NCI-H345 treated with DMSO at 0.1 percent for 48 hours (cell line): ENCODE measurements at regions not wholly inside any gene's neighbourhood (a gene's known extent, or its start where the extent isn't known, plus 50 kb on each side); places are given as distances from the start of the nearest gene placed in this dataset.

Experiments used
- DNase-seq: peaks from one replicate; lab custom pipeline; 2025; ENCODE audit not compliant: unreplicated experiment; lab: John Stamatoyannopoulos, UW

DNA sequence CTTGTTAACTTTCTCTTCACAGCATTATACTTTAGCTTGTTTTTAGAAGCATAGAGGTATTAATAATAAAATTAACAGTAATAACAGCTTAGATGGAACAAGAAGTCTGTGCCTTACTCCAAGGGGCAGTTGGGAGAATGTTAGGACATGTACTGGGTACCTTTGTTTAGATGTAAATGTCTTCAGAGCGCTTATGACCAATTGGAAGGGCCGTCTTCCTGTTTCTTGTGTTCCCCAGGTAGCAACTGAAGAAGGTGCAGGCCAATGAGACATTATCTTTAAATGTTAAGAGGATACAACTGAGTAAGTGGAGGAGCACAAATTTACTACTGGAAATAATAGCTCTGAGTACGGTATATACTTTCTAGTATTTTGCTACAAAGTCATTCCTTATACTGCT is 180.9 kb upstream of the SYT1 start:
- no peak for DNase-seq

GRCh38 chr12:78684419-78684818 is 180.2 kb upstream of the SYT1 start:
- DNase-seq = no peak

- DNase-seq = no peak
These were observed 168.8 kb upstream of the SYT1 start for GRCh38 chr12:78695749-78696148.

DNA sequence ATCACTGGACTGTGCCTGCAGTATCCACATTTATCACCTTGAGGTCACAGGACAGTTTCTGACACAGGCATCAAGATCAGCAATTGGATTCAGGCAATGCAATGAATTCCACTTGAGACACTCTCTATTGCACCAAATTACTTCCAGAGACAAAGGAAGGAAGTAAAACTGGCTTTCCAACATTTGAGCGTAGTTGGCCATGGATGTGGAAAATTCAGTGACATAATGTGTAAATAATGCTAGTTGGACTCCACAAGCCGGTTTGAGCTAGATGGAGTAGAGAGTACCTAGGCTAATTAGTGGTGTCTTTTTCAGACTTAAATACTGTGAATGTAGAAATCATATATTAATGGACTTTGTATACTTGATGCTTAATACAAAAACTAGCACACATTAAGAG is 168.3 kb upstream of the SYT1 start:
- DNase-seq = no peak

DNA sequence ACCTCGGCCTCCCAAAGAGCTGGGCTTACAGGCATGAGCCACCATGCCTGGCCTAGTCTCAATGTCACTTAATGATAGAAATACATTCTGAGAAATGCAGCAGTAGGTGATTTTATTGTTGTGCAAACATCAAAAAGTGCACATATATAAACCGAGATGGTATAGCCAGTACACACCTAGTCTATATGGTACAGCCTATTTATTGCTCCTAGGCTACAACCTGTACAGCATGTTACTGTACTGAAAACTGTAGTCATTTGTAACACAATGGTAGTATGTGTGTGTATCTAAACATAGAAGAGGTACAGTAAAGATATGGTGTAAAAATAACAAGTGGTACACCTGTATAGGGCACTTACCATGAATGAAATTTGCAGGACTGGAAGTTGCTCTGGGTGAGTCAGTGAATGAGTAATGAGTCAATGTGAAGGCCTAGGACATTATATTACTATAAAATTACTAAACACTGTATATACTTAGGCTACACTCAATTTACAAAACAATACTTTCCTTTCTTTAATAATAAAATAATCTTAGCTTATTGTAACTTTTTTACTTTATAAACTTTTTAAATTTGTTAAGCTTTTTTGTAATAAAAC is 166.7 kb upstream of the SYT1 start:
- no peak for DNase-seq

DNA sequence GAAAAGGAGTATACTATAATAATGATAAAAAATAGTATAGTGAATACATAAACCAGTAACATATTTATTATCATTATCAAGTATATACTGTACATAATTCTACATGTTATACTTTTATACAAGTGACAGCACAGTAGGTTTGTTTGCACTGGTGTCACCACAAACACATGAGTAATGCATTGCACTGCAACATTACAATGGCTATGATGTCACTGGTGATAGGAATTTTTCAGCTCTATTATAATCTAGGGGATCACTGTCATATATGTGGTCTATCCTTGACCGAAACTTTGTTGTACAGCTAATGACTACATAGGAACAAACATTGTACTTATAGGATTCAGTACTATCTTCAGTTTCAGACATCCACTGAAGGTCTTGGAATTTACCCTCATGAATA is 165.8 kb upstream of the SYT1 start:
- no peak for DNase-seq

DNA sequence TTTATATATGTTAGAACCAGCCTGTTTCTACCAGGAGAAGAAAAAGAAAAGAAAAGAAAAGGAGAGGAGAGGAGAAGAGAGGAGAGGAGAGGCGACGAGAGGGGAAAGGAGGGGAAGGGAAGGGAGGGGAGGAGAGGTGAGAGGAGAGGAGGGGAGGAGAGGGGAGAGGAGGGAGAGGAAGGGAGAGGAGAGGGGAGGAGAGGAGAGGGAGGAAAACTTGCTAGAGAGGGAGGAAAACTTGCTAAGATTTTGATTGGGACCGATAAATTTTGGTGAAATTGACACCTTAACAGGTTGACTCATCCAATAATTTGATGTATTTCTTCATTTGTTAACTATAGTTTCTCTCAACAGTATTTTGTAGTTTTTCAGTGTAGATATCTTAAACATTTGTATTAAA is 164.0 kb upstream of the SYT1 start:
- no peak for DNase-seq

GRCh38 chr12:78703820-78704525 is 160.6 kb upstream of the SYT1 start:
- no peak for DNase-seq

- no peak for DNase-seq
These were observed 152.6 kb upstream of the SYT1 start for GRCh38 chr12:78711954-78712353.

GRCh38 chr12:78712834-78713481 is 151.6 kb upstream of the SYT1 start:
- no peak for DNase-seq

GRCh38 chr12:78719721-78720120 is 144.9 kb upstream of the SYT1 start:
- DNase-seq = no peak

DNA sequence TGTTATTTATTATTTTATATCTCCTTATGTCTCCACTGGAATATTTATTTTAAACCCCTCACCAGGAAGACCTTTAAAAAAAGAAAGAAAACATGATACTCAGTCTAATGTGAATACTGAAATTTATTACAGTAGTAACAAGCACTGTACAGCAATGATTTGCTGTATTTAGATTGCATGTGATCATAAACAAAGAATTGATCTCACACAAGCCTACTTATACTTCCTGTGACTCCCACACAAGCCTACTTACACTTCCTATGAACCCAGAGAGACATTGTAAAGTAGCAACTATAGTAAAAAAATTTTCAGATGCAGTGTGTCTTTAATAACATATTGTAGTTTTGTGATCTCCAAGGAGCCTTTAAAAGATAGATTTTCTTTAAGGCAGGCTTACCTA is 142.7 kb upstream of the SYT1 start:
- DNase-seq = no peak

DNA sequence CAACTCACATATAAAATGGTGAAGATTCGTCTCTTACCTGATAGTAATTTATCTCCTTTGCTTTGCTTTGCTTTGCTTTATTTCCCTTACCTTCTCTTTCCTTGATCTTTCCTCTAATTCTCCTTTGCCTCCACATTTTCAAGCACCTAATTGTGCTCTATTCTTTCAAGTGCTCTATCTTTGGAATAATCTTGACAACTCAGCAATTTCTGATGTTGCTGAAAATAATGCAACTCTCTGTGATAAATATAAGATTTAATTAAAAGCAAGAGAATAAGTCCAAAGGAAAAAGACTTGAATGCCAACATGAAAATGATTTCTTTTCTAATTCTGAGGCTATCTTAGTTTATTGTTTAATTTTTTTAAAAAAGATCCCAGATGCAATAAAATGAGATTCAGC is 139.5 kb upstream of the SYT1 start:
- DNase-seq = no peak

DNA sequence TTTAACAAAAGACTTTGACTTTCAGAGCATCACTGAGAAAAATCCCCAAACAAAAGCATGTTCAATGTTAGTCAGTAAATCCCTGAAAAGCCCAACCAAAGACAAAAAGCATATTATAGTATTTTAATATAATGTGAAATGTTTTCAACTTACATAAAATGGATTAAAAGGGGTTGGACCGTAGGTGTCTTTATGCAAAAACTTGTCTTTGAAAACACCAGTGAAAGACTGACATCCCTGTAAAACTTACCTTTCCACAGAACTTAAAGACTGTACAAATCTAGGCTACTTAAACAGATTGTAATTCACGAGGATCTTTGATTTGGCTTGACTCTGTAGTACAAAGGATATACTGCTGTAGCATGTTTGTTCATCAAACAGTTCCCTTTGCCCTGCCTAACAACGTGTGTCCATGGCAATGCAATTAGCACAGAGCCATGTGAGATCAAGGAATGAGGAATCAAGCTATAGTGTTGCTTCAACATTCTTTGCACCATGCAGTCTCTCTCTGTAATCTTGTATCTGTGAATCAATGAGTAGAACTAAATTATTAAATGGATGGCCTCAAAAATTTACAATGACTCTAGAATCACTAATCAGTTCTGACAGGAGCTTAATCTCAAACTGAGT is 138.5 kb upstream of the SYT1 start:
- no peak for DNase-seq

DNA sequence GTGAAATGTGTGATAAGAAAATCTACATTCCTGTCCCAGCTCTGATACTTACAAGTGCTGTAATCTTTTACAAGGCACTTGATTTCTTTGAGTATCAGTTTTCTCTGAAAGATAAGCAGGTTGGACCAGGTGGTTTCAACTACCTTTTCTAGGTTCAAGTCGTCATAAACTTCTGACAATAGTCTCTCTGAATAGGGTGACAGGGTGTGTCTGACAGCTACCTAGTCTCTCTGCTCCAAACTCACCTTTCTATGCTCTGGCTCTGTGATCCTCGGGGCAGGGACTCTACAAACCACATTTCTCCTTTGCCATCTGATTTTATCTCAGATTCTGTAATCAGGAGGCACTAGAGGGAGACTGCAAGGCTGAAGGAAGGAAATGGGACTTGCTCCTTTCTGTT is 137.7 kb upstream of the SYT1 start:
- no peak for DNase-seq

DNA sequence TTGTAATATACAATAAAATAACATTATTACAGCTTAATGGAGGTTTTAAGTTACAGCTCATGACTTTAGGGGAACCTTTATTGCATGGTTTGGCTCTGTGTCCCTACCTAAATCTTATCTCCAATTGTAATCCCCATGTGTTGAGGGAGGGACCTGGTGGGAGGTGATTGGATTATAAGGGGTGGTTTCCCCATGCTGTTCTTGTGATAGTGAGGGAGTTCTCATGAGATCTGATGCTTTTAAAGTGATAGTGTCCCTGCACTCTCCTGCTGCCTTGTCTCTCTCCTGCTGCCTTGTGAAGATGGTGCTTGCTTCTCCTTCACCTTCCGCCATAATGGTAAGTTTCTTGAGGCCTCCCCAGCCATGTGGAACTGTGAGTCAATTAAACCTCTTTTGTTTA is 132.1 kb upstream of the SYT1 start:
- no peak for DNase-seq

DNA sequence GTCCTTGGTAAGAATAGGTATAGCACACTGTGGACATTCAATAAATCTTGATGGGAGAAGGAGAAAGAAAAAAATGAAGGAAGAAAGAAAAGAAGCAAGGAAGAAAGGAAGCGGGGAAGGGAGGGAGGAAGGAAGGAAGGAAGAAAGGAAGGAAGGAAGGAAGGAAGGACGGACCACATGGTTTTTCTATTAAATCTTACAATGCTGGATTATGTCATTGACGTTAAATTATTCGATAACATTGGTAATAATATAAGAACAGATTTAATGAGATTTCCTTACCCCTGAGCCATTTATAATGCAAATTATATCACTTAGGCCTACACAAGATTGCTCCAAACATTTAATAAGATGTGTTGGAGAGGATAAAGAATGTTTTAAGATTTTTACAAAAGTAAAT is 124.9 kb upstream of the SYT1 start:
- no peak for DNase-seq

- peak; percentile 53 for DNase-seq
These were observed 118.6 kb upstream of the SYT1 start for GRCh38 chr12:78746001-78746400.

DNA sequence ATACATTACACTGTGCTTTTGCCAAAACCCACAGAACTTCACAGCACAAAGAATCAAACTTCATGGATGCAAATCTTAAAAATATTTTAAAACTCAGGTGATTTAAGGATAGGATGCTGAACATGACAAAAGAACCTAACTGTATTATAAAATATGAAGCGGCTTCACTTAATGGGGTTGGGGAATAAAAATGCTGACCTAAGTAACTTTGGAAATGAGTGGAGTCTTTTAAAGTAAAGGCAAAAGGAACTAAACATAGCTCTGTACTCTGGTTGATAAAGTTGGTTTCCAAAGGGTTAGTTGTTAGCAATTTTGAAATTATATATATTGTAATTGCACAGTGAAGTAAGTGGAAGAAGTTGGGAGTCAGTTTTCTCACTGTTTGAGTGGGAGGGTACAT is 111.5 kb upstream of the SYT1 start:
- no peak for DNase-seq

DNA sequence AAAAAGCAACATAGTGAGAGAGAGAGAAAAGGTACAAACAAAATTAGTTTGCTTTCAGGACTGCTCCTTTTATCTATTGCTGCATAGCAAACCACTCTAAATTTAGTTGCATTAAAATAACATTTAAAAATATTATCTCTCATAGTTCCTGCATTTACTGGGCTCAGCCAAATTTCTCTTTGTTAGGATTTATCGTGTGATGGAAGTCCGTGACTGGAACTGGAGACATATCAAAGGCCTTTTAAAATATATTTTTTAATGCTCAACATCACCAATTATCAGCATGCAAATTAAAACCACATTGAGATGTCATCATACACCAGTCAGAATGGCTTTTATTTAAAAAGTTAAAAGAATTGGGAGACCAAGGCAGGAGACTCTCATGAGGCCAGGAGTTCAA is 107.6 kb upstream of the SYT1 start:
- no peak for DNase-seq

- DNase-seq = no peak
These were observed 105.2 kb upstream of the SYT1 start for GRCh38 chr12:78759367-78759766.

DNA sequence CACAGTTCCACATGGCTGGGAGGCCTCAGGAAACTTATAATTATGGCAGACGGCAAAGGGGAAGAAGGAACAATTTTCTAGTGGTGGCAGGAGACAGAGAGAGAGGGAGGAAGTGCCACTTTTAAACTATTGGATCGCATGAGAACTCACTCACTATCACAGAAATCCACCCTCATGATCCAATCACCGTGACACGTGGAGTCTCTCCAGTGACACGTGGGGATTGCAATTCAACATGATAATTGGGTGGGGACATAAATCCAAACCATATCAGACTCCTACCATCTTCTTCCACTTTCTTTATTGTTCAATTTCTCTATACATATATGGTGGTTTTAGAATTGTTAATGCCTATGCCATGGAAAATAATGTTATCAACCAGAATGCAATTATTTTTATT is 103.7 kb upstream of the SYT1 start:
- DNase-seq = no peak
